B cell (primary cell): ENCODE measurements at regions not wholly inside any gene's neighbourhood (a gene's known extent, or its start where the extent isn't known, plus 50 kb on each side); places are given as distances from the start of the nearest gene placed in this dataset.

Experiments
- ATAC-seq: fragments of 200-7000 bp; cut with Tn5 transposase; one replicate; pipeline ENCODE4 v1.10.0; 2021; ENCODE audit warnings: low read depth, mild to moderate bottlenecking, moderate number of reproducible peaks, moderate library complexity
- CTCF ChIA-PET: fragments of 350-600 bp; sonication (Branson Sonifier 250); formaldehyde crosslinking; loops from one replicate; lab custom pipeline; 2021; ENCODE audit warnings: antibody characterized with exemption, inconsistent platforms; lab: Charles Lee
- POLR2A ChIA-PET: fragments of 350-600 bp; sonication (Branson Sonifier 250); formaldehyde crosslinking; loops from one replicate; lab custom pipeline; 2021; ENCODE audit warnings: antibody characterized with exemption; lab: Charles Lee
- DNase-seq: peaks from one replicate; pipeline ENCODE4 v3.0.0; 2013
- H2AFZ ChIP-seq: 2 replicates; pipeline ENCODE4 v1.6.1; 2012; ENCODE audit warnings: mild to moderate bottlenecking, low read depth, low read length; ENCODE audit not compliant: insufficient read depth, poor library complexity, severe bottlenecking
- H3K27ac ChIP-seq, 2 donors: 1 replicate in 1 of 2; 2 replicates in 1 of 2; pipeline ENCODE4 v1.5.1; 2012 to 2013; ENCODE audit warnings: low read length in 2 of 2, mild to moderate bottlenecking in 2 of 2, moderate library complexity in 1 of 2
- H3K27me3 ChIP-seq, 4 experiments: fragments of 200-600 bp in 1 of 4; sonication (generic) in 1 of 4; replicated peaks in 1 of 4; 1 replicate in 2 of 4; 2 replicates in 2 of 4; pipeline versions ENCODE4 v1.6.1 to v1.7.0; 2013 to 2016; ENCODE audit warnings: low read length in 3 of 4, mild to moderate bottlenecking in 2 of 4, mixed read lengths in 1 of 4, moderate library complexity in 1 of 4; ENCODE audit not compliant: insufficient read depth in 4 of 4, control insufficient read depth in 3 of 4; ENCODE audit errors: control extremely low read depth in 1 of 4
- H3K36me3 ChIP-seq, 2 experiments: replicated peaks in 1 of 2; 1 replicate in 1 of 2; 2 replicates in 1 of 2; pipeline versions ENCODE4 v1.6.1 to v1.7.1; 2013; ENCODE audit warnings: low read length in 1 of 2; ENCODE audit not compliant: insufficient read depth in 2 of 2, control insufficient read depth in 1 of 2; ENCODE audit errors: control extremely low read depth in 1 of 2, extremely low read depth in 1 of 2
- H3K4me1 ChIP-seq, 2 donors: fragments of 200-600 bp in 1 of 2; sonication (generic) in 1 of 2; 1 replicate in 1 of 2; 2 replicates in 1 of 2; pipeline versions ENCODE4 v1.5.1 to v1.6.1; 2013 to 2017; ENCODE audit warnings: low read length in 2 of 2; ENCODE audit not compliant: control insufficient read depth in 2 of 2, insufficient read depth in 2 of 2
- H3K4me2 ChIP-seq: replicated peaks from 2 replicates; pipeline ENCODE3; 2012; ENCODE audit warnings: mild to moderate bottlenecking, low read depth, low read length; ENCODE audit not compliant: poor library complexity, severe bottlenecking
- H3K4me3 ChIP-seq, 5 experiments: fragments of 200-600 bp in 1 of 5; sonication (generic) in 1 of 5; 1 replicate in 3 of 5; 2 replicates in 2 of 5; pipeline versions ENCODE4 v1.5.1 to v1.7.0; 2011 to 2016; ENCODE audit warnings: low read length in 4 of 5, mild to moderate bottlenecking in 4 of 5, low read depth in 2 of 5, control low read depth in 1 of 5, moderate library complexity in 1 of 5; ENCODE audit not compliant: insufficient read depth in 1 of 5; ENCODE audit errors: control extremely low read depth in 1 of 5, extremely low read depth in 1 of 5
- H3K79me2 ChIP-seq: fragments of 200-600 bp; sonication (generic); one replicate; pipeline ENCODE4 v1.6.0; 2016; ENCODE audit warnings: low read length; ENCODE audit not compliant: control insufficient read depth, insufficient read depth
- H3K9ac ChIP-seq: fragments of 200-600 bp; sonication (generic); 2 replicates; pipeline ENCODE4 v1.6.1; 2017; ENCODE audit warnings: mild to moderate bottlenecking, low read length, moderate library complexity
- H3K9me3 ChIP-seq, 3 donors: one replicate each; pipeline versions ENCODE4 v1.6.1 to v1.7.1; 2013; ENCODE audit warnings: low read length in 2 of 3; ENCODE audit not compliant: control insufficient read depth in 2 of 3, insufficient read depth in 1 of 3; ENCODE audit errors: control extremely low read depth in 1 of 3
- H4K20me1 ChIP-seq: 2 replicates; pipeline ENCODE4 v1.6.0; 2012; ENCODE audit warnings: mild to moderate bottlenecking, low read length; ENCODE audit not compliant: insufficient read depth, control insufficient read depth, poor library complexity, severe bottlenecking
- H3K27ac Mint-ChIP-seq: one replicate; pipeline ENCODE4 v1.8.0; 2021; ENCODE audit warnings: mixed read lengths
- H3K27me3 Mint-ChIP-seq: one replicate; pipeline ENCODE4 v1.8.0; 2021; ENCODE audit warnings: mixed read lengths
- H3K4me1 Mint-ChIP-seq: one replicate; pipeline ENCODE4 v1.8.0; 2021; ENCODE audit warnings: mixed read lengths
- H3K4me3 Mint-ChIP-seq: one replicate; pipeline ENCODE4 v1.8.0; 2021; ENCODE audit warnings: mixed read lengths
- H3K9me3 Mint-ChIP-seq: one replicate; pipeline ENCODE4 v1.8.0; 2022; ENCODE audit warnings: mixed read lengths; ENCODE audit not compliant: insufficient read depth
- EZH2 ChIP-seq: IDR thresholded peaks from 2 replicates; pipeline ENCODE4 v1.6.1; 2012; ENCODE audit warnings: borderline replicate concordance, low read depth, mild to moderate bottlenecking, moderate library complexity, low read length; ENCODE audit not compliant: insufficient read depth, poor library complexity, severe bottlenecking
- WGBS: methylation state at CpG from one replicate; pipeline ENCODE4 v1.1.5; 2013; ENCODE audit warnings: missing lambda C conversion rate; ENCODE audit not compliant: insufficient coverage; 5-methylcytosine and 5-hydroxymethylcytosine counted together
- intact Hi-C: fragments of 100-400 bp; cut with micrococcal nuclease; formaldehyde crosslinking; loops from one replicate; pipeline ENCODE4 v1.10.0; 2022
- TF ChIP-seq, protein P1 (sequence below): fragments of 200-600 bp; IDR thresholded peaks from one replicate; pipeline ENCODE4 v1.8.0; 2022; ENCODE audit warnings: antibody characterized with exemption, mild to moderate bottlenecking

DNA sequence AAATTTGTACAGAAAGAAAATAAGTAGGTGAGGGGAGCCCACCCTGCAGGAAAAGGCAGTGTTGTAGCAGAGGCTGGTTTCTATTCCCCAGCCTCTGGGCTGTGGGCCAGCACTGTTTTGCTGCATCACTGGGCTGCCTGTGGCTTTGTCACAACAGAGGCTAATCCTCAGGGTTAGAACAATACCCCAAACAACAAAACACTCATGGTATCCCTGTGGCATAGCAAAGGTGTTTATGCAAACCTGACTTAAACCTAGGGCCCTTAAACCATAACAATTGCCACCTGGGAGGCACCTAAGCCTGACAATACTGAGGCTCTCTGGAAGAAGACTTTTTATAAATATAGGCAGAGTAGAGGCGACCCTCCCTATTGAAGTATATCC is 314.7 kb downstream of the OLFM4 start:
- Histone ChIP-seq H3K4me1 (no peaks in the 10 kb centered on the region), H3K9ac (no peak overlapping the region), H4K20me1 (no peaks in the 10 kb centered on the region), H3K36me3 (no peaks in the 10 kb centered on the region), H3K79me2 (no peaks in the 10 kb centered on the region), H3K27me3 (no peaks in the 10 kb centered on the region), H3K4me2 (no peak overlapping the region), H3K9me3 (no peaks in the 10 kb centered on the region), H2AFZ (no peak overlapping the region), H3K27ac (no peak overlapping the region), H3K4me3 (no peak overlapping the region)
- CTCF ChIA-PET = no interaction called here
- no peaks in the 10 kb centered on the region for H3K4me1 Mint-ChIP-seq
- no peak overlapping the region for H3K27ac Mint-ChIP-seq
- no peaks in the 10 kb centered on the region for H3K9me3 Mint-ChIP-seq
- DNase-seq = no peak
- intact Hi-C loops = no loop called here
- no CpG with 5 or more reads among the region's 1 CpG for WGBS
- POLR2A ChIA-PET = no interaction called here
- ATAC-seq = no peak
- H3K27me3 Mint-ChIP-seq = no peaks in the 10 kb centered on the region
- no peak for TF ChIP-seq EZH2
- TF ChIP-seq, protein P1, sequence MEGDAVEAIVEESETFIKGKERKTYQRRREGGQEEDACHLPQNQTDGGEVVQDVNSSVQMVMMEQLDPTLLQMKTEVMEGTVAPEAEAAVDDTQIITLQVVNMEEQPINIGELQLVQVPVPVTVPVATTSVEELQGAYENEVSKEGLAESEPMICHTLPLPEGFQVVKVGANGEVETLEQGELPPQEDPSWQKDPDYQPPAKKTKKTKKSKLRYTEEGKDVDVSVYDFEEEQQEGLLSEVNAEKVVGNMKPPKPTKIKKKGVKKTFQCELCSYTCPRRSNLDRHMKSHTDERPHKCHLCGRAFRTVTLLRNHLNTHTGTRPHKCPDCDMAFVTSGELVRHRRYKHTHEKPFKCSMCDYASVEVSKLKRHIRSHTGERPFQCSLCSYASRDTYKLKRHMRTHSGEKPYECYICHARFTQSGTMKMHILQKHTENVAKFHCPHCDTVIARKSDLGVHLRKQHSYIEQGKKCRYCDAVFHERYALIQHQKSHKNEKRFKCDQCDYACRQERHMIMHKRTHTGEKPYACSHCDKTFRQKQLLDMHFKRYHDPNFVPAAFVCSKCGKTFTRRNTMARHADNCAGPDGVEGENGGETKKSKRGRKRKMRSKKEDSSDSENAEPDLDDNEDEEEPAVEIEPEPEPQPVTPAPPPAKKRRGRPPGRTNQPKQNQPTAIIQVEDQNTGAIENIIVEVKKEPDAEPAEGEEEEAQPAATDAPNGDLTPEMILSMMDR = no peak
- H3K4me3 Mint-ChIP-seq = no peak overlapping the region

DNA sequence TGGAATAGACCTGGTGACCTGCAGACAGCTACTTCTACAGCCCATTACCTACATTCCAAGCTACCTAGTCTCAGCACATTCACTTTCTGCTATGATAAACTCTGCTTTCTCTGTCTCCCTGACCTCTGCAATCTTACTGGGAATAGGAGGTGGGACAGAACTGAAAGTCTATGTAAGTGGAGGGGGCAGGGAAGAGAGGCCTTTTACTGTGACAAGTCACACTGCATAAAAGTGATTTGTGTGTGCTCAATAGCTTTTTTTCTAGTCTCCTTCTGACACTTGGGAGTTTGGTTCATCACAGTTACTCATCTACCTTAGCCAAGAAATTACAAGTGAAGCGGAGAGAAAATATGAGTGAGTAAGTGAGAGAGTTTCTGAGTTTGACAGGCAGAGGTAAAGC is 322.4 kb downstream of the OLFM4 start:
- WGBS = no CpG with 5 or more reads among the region's 1 CpG
- H3K4me1 Mint-ChIP-seq = no peaks in the 10 kb centered on the region
- H3K9me3 ChIP-seq = no peaks in the 10 kb centered on the region
- no peak overlapping the region for H3K9ac ChIP-seq
- H3K36me3 ChIP-seq = no peaks in the 10 kb centered on the region
- no peak overlapping the region for H2AFZ ChIP-seq
- intact Hi-C loops = no loop called here
- H3K27ac ChIP-seq = no peak overlapping the region
- ChIA-PET CTCF (no interaction called here), POLR2A (no interaction called here)
- ATAC-seq (no peak), DNase-seq (no peak)
- no peaks in the 10 kb centered on the region for H3K27me3 ChIP-seq
- no peak overlapping the region for H3K4me3 Mint-ChIP-seq
- H3K4me3 ChIP-seq = no peak overlapping the region
- H3K27me3 Mint-ChIP-seq = no peaks in the 10 kb centered on the region
- no peaks in the 10 kb centered on the region for H3K9me3 Mint-ChIP-seq
- no peak overlapping the region for H3K27ac Mint-ChIP-seq
- no peaks in the 10 kb centered on the region for H3K79me2 ChIP-seq
- H4K20me1 ChIP-seq = no peaks in the 10 kb centered on the region
- no peak for TF ChIP-seq EZH2
- TF ChIP-seq, protein P1 = no peak
- H3K4me1 ChIP-seq = no peaks in the 10 kb centered on the region
- no peak overlapping the region for H3K4me2 ChIP-seq
